ENCODE measurements at regions not wholly inside any gene's neighbourhood (a gene's known extent, or its start where the extent isn't known, plus 50 kb on each side); places are given as distances from the start of the nearest gene placed in this dataset.

- TF ChIP-seq CTCF (conservative IDR thresholded peaks at IDR 0.05), result no peak
- TF ChIP-seq EZH2 (IDR thresholded peaks at IDR 0.05; ENCODE audit: low read depth), result no peak
Measured at GRCh38 chr1:114289824-114290223, 136.2 kb upstream of the SYT6 start.

All from PC-9 (cell line).